GM18519 (cell line): ENCODE measurements at regions not wholly inside any gene's neighbourhood (a gene's known extent, or its start where the extent isn't known, plus 50 kb on each side); places are given as distances from the start of the nearest gene placed in this dataset.

Experiments
- ATAC-seq: cut with Tn5 transposase; IDR thresholded peaks from one replicate; pipeline ENCODE4 v1.9.1; 2021; ENCODE audit warnings: mild to moderate bottlenecking, moderate library complexity; ENCODE audit not compliant: unreplicated experiment, low FRiP score

DNA sequence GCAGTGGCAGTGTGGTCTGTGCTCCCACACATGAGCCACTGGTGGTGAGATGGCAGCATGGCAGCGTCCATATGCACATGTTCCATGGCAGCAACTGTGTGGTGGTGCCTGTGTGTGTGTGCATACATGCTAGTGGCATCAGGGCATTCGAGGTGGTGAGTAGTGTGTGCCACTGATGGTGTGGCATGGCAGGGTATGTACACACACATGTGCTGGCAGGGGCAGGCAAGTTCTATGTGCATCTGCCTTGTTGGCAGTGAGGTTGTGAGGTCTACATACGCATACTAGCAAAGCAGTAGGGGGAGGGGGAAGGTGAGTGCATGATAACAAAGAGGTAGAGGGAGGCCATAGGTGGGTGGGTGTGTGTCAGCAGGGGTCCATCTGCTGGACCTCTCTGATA lies 378.7 kb downstream of the C3orf38 start:
- ATAC-seq: no peak

DNA sequence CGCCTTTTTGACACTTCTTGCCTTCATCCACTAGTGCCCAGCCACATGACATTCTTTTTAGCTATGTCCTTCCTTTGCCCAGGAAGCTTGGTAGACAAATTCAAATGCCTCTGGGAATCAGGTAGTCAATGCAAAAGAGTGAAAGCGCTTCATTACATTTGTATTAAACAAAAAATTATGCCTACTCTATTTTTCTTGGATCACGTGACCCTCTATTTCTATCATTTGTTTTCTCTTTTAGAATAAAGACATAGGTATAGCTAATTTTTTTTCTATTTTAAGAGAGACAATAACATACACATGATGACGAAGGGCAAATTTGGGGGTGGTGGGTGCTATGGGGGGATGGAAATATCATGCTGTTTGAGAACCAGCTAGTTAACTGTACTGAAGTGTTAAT lies 384.8 kb downstream of the C3orf38 start:
- ATAC-seq: no peak

- ATAC-seq: no peak
Observed at GRCh38 chr3:88535563-88535962, 385.8 kb downstream of the C3orf38 start.

DNA sequence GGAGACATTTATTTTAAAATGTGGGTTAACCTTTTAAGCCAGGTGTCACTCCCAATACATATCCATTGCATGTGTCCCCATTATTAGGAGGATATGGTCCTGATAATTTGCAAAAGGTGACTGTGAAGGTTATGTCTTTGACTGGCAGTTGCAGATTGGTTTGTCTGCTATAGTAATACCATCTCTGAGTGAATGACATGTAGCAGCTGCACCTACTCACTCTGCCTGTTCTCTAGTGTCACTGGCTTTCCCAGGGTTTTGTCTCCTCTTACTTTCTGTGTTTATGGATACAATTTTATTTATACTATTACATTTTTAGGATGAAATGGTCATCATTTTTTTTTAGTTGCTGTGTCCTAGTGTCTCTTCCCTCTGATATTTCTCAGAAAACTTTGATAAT lies 393.2 kb downstream of the C3orf38 start:
- ATAC-seq: no peak

DNA sequence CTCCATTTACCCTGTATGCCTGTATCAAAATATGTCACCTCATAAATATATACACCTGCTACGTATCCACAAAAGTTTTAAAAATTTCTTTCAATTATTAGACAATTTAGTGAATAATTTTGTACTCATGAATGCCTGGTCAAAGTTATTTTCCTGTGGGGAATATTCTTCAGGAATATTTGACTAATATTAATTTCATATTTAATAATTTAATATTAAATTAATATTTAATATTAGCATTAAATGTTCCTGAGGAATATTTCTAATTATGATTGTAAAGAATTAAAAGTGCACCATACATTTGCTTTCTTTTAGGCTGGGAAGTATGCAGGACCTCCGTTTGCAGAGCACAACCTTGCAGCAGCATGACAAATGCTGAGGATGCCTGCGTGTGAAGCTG lies 422.7 kb downstream of the C3orf38 start:
- ATAC-seq: no peak

DNA sequence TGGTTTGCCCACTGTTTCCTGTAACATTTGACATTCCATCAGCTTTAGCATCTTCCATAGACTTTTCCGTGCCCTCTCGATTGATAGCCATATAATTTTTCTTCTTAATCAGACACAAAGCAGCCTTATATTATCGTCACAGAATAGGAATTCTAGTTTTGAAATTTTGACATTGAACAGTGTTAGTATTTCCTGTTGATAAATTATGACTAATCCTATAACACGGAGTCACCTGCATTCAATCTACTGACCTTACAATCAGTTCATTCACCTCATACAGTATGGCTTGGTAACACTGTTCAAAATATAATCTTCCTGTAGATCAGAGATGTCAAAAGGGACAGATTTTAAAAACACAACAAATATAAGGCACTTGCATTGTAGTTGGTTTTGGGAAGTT lies 423.7 kb downstream of the C3orf38 start:
- ATAC-seq: no peak

- no peak for ATAC-seq
Observed at GRCh38 chr3:88574146-88574545, 424.4 kb downstream of the C3orf38 start.

DNA sequence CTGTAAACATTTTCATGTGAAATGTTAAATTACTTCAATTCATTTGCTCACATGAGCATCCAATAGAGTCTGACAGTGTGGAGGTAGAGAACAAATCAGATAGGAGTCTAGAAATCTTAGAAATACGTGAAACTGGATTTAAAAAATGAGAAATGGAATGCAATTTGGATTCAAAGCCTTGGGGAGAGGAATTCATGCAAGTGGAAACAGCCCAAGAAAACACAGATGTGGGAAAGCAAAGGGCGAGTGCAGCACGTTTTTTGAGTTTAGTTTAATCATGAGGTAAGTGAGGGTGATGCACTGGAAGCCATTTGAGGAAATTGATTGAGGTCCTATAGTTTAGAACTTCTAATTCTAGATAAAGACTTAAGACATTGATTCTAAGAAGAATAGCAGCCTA lies 434.7 kb downstream of the C3orf38 start:
- ATAC-seq: no peak

GRCh38 chr3:88586121-88586640 lies 436.4 kb downstream of the C3orf38 start:
- ATAC-seq: no peak

DNA sequence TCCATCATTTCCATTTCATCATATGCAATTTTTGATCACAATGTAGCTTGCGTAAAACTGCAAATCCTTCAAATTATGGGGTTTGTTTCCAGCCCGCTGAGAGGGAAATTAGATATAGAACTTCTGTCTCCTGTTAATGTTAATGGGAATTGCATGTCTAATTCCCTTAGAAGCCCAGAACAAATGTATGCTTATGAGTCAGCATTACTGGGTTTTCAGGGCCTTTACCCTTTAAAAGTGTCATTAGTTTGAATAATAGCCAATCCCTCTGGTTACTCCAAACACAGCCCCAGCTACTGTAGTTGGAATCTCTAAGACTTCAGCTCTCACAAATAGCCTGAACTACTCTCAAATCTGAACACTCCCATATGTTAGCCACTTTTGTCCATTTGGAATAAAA lies 439.4 kb downstream of the C3orf38 start:
- no peak for ATAC-seq

DNA sequence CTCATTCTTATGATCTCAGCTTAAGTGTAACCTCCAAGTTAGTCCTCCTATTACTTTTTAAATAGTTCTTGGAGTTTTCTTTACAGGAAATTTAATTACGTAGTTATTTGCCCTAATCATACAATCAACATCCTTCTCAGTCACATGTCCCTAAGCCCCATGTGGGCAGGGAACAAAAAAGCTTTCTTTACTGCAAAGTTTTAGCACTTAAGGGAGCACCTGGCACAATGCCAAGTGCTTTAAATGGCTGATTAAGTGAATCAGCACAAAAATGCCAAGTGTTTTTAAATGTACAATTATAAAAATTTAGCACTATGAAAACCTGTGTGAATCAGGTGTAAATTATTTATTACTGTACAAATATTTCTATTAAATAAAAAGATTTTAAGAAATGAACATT lies 445.3 kb downstream of the C3orf38 start:
- no peak for ATAC-seq

- no peak for ATAC-seq
Observed at GRCh38 chr3:88596451-88596850, 446.7 kb downstream of the C3orf38 start.

DNA sequence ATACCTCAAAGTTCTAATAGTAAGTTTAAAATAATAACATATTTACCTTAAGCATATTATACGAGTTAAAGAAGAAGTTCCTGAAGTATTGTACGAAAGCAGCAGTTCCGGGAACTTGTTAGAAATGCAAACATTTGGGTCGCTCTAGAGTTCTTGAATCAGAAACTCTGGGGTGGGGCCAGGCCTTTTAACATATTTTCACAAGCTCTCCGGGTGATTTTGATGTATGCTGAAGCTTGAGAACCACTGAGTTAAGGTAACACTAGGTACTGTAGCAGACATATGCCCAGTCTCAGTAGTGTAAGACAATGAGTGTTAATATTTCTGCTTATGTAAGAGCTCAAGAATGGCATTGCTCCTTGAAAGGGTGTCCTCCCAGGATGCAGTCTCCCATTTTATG lies 461.1 kb downstream of the C3orf38 start:
- ATAC-seq: no peak

DNA sequence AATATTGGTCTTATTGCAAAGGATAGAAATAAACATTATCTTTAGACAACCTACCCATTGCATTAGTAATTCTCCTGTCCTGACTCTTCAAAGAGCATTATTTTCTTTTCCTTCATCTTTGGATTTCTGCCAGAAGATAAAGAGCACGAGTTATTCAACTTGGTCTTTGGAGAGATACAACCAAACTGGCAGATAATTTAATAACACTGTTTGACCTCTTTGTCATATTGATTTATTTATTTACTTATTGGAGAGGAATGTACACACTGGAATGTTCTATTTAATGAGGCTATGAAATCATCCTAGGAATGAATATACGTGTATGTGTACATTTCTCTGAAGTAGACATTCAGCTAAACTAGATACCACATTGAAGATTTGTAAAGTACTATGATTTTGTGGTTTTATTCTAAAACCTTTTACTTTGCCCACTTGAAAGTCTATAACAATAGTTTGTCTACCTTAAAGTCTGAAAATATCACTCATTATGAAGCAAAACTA lies 462.1 kb downstream of the C3orf38 start:
- no peak for ATAC-seq

DNA sequence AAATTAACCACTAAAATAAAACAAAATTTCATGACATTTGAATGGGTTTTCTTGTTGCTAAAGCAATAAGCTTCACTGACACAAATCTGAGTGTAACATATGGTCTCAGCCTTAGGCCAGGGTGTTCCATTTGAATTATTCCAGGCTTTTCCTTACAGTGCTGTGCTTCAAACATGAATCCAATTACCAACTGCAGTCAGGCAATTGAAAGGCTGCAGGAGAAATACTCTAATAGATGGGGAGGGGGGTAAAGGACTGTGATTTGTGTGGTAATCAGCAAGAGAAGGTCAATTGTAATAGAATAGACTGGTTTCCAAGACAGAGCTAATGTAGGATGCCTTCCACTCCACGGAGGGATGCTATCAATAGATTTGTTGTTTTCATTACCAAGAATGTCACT lies 466.7 kb downstream of the C3orf38 start:
- ATAC-seq: no peak

DNA sequence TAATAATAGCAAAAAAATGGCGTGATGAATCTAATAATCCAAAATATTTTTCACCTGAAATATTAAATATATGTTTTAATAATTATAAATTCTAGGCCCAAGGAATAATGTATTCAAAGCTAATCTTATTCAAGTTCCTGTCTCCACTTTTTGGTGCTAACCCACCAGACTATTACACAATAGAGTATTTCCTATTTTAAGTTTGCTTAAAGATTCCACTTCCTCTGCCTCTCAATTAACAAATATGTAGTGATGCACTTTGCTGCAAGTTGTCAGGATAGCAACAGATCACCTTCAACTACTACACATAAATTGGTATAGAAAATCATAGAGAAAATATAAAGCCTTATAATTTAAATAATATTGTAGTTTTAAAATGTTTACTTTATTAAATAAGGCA lies 467.5 kb downstream of the C3orf38 start:
- no peak for ATAC-seq

GRCh38 chr3:88618021-88618645 lies 468.4 kb downstream of the C3orf38 start:
- ATAC-seq: no peak

GRCh38 chr3:88621586-88621985 lies 471.8 kb downstream of the C3orf38 start:
- ATAC-seq: no peak

DNA sequence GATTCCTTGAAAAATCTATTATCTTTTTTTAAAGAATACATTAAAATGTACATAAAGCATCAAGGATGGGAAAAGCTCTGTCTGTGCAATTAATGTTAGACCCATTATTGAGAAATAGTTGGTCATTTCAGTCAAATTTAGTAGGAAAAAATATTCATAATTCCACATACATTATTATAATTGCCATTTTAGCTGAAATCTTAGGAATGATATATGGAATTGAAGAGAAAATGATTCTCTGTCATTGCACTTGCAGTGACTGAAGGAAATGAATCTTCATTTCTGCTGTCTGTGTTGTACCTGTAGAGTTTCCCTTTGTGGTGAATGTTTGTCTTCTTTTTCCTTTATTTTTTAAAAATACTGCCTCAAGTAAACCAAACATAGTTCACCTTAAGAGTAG lies 473.9 kb downstream of the C3orf38 start:
- no peak for ATAC-seq

DNA sequence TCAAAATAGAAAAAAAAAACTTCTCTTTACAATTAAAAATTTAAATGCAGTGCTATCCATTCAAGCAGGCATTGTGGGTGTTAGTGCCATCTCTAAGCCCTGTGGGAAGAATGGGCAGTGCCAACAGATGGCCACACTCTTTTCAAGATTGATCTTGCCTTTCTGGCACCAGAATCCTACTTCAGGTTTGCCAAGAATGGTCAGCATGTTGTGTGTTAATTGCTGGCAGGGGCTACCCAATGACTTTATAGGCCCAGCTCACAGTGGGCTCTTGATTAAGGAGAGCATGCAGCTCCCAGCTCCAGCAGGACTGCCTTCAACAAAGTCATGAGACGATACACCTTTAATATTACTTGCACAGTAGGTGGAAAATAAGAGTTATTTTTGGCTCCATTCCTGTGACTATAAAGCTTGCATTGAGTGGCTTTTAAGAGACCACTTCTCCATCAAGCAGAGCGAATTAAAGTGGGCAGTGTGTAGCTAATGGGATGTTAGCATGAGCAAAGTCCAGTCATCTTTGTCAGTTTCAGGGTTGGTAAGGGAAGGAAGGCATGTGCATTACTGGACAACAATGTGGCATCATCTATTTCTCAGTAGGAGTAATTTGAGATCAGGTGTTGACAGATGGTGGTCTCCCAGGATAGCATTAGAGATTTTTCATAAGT lies 476.8 kb downstream of the C3orf38 start:
- ATAC-seq: no peak

GRCh38 chr3:88628901-88629300 lies 478.5 kb upstream of the EPHA3 start:
- no peak for ATAC-seq

DNA sequence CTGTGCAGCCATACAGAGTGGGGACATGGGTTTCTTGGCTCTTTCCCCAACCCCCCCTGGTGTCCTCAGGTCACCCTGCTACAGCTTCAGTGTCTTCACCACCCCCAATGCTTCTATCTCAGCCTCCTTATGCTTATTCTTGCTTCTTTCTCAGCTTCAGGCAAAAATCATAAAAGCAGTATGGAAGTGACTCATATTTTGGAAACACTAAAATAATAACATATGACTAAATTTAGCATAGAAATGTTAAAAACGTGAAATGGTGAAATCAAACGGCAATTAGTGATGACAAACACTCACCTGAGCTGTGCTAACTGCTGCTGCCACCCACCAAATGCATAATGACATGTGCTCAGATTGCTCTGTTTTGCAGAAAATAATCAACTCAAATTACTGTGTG lies 475.2 kb upstream of the EPHA3 start:
- no peak for ATAC-seq
